NCI-H2107 treated with DMSO at 0.1 percent for 48 hours (cell line): ENCODE measurements at regions not wholly inside any gene's neighbourhood (a gene's known extent, or its start where the extent isn't known, plus 50 kb on each side); places are given as distances from the start of the nearest gene placed in this dataset.

Experiments
- DNase-seq: peaks from one replicate; lab custom pipeline; 2025; ENCODE audit not compliant: unreplicated experiment; lab: John Stamatoyannopoulos, UW

- DNase-seq, result no peak
Observed at GRCh38 chr3:99016452-99016851, 115.0 kb upstream of the DCBLD2 start.

- no peak for DNase-seq
Observed at GRCh38 chr3:99013777-99014315, 112.4 kb upstream of the DCBLD2 start.

- DNase-seq, result no peak
Observed at GRCh38 chr3:99013077-99013476, 111.6 kb upstream of the DCBLD2 start.

- DNase-seq, result no peak
Observed at GRCh38 chr3:99012051-99012450, 110.6 kb upstream of the DCBLD2 start.

GRCh38 chr3:99009851-99010250, 108.4 kb upstream of the DCBLD2 start:
- no peak for DNase-seq

GRCh38 chr3:99006686-99007085, 105.2 kb upstream of the DCBLD2 start:
- no peak for DNase-seq

GRCh38 chr3:98999675-99000074, 98.2 kb upstream of the DCBLD2 start:
- no peak for DNase-seq

GRCh38 chr3:98994128-98994762, 92.8 kb upstream of the DCBLD2 start:
- peak; percentile 35 for DNase-seq

- DNase-seq, result no peak
Observed at GRCh38 chr3:98991393-98991792, 89.9 kb upstream of the DCBLD2 start.

GRCh38 chr3:98990657-98991056, 89.2 kb upstream of the DCBLD2 start:
- no peak for DNase-seq

GRCh38 chr3:98986073-98986472, 84.6 kb upstream of the DCBLD2 start:
- DNase-seq, result no peak

GRCh38 chr3:98985431-98985830, 83.9 kb upstream of the DCBLD2 start:
- DNase-seq, result no peak

- DNase-seq, result no peak
Observed at GRCh38 chr3:98984024-98984423, 82.5 kb upstream of the DCBLD2 start.

- DNase-seq, result no peak
Observed at GRCh38 chr3:98982351-98982750, 80.9 kb upstream of the DCBLD2 start.

GRCh38 chr3:98980915-98981596, 79.6 kb upstream of the DCBLD2 start:
- no peak for DNase-seq

- DNase-seq, result no peak
Observed at GRCh38 chr3:98979296-98979695, 77.8 kb upstream of the DCBLD2 start.

GRCh38 chr3:98978068-98978811, 76.7 kb upstream of the DCBLD2 start:
- DNase-seq, result no peak

GRCh38 chr3:98977520-98977919, 76.0 kb upstream of the DCBLD2 start:
- DNase-seq, result no peak

GRCh38 chr3:98974442-98974841, 72.9 kb upstream of the DCBLD2 start:
- no peak for DNase-seq

- no peak for DNase-seq
Observed at GRCh38 chr3:98972720-98973119, 71.2 kb upstream of the DCBLD2 start.

- no peak for DNase-seq
Observed at GRCh38 chr3:98972155-98972554, 70.7 kb upstream of the DCBLD2 start.

- no peak for DNase-seq
Observed at GRCh38 chr3:98971169-98971681, 69.7 kb upstream of the DCBLD2 start.
